GM08714 (cell line): ENCODE measurements at regions not wholly inside any gene's neighbourhood (a gene's known extent, or its start where the extent isn't known, plus 50 kb on each side); places are given as distances from the start of the nearest gene placed in this dataset.

Experiments used
- H3K4me3 ChIP-seq: fragments of 200-500 bp; sonication (Bioruptor generic); 2 replicates; pipeline ENCODE4 v1.5.1; 2014; ENCODE audit warnings: mild to moderate bottlenecking, low read length, inconsistent platforms
- ZNF274 ChIP-seq: IDR thresholded peaks from 2 replicates; pipeline ENCODE4 v1.6.1; 2012; ENCODE audit warnings: mild to moderate bottlenecking, low read depth, low read length

GRCh38 chr7:159238541-159238940 lies 93.9 kb upstream of the VIPR2 start:
- H3K4me3 ChIP-seq: no peak overlapping the region
- no peak for TF ChIP-seq ZNF274

GRCh38 chr7:159237022-159237653 lies 92.5 kb upstream of the VIPR2 start:
- TF ChIP-seq ZNF274: no peak

GRCh38 chr7:159231017-159231416 lies 86.3 kb upstream of the VIPR2 start:
- TF ChIP-seq ZNF274: no peak
- H3K4me3 ChIP-seq: no peak overlapping the region

More at GRCh38 chr7:159237022-159237653, 92.5 kb upstream of the VIPR2 start:
- H3K4me3 ChIP-seq: no peak overlapping the region

GRCh38 chr7:159229683-159230475 lies 85.2 kb upstream of the VIPR2 start:
- TF ChIP-seq ZNF274: no peak
- H3K4me3 ChIP-seq: no peak overlapping the region

- no peak for TF ChIP-seq ZNF274
- H3K4me3 ChIP-seq: no peak overlapping the region
These were observed 82.8 kb upstream of the VIPR2 start for GRCh38 chr7:159227433-159227832.

- no peak for TF ChIP-seq ZNF274
- H3K4me3 ChIP-seq: no peak overlapping the region
These were observed 81.5 kb upstream of the VIPR2 start for GRCh38 chr7:159226011-159226702.

- H3K4me3 ChIP-seq: no peak overlapping the region
- no peak for TF ChIP-seq ZNF274
These were observed 73.9 kb upstream of the VIPR2 start for GRCh38 chr7:159218607-159219006.

- H3K4me3 ChIP-seq: no peak overlapping the region
- TF ChIP-seq ZNF274: no peak
These were observed 73.5 kb upstream of the VIPR2 start for GRCh38 chr7:159218170-159218569.

GRCh38 chr7:159215076-159215475 lies 70.4 kb upstream of the VIPR2 start:
- TF ChIP-seq ZNF274: no peak
- no peak overlapping the region for H3K4me3 ChIP-seq

GRCh38 chr7:159213253-159213652 lies 68.6 kb upstream of the VIPR2 start:
- no peak overlapping the region for H3K4me3 ChIP-seq
- no peak for TF ChIP-seq ZNF274

GRCh38 chr7:159212226-159212625 lies 67.6 kb upstream of the VIPR2 start:
- H3K4me3 ChIP-seq: no peak overlapping the region
- no peak for TF ChIP-seq ZNF274

- no peak overlapping the region for H3K4me3 ChIP-seq
- TF ChIP-seq ZNF274: no peak
These were observed 67.0 kb upstream of the VIPR2 start for GRCh38 chr7:159211540-159212182.

- TF ChIP-seq ZNF274: no peak
- no peak overlapping the region for H3K4me3 ChIP-seq
These were observed 66.0 kb upstream of the VIPR2 start for GRCh38 chr7:159210581-159211235.

GRCh38 chr7:159209429-159209828 lies 64.8 kb upstream of the VIPR2 start:
- H3K4me3 ChIP-seq: no peak overlapping the region
- TF ChIP-seq ZNF274: no peak
